MCF 10A (cell line): ENCODE measurements at regions not wholly inside any gene's neighbourhood (a gene's known extent, or its start where the extent isn't known, plus 50 kb on each side); places are given as distances from the start of the nearest gene placed in this dataset.

Source experiments
- BruUV-seq: library from RNA; stranded (reverse); fragments of 400-500 nt; replicated peaks from 2 replicates; lab custom pipeline; 2021; lab: Mats Ljungman, UMichigan
- CTCF ChIA-PET: fragments of 300-600 bp; sonication (Branson Sonifier 250); formaldehyde crosslinking; extraction: SDS; loops from one replicate; lab custom pipeline; 2021; ENCODE audit warnings: antibody characterized with exemption, inconsistent platforms; lab: Yijun Ruan, JAX
- POLR2A ChIA-PET: fragments of 300-600, 350-650 bp; sonication (Branson Sonifier 250); formaldehyde crosslinking; extraction: SDS; loops from one replicate; lab custom pipeline; 2020; ENCODE audit warnings: antibody characterized with exemption, inconsistent platforms; lab: Yijun Ruan, JAX
- DNase-seq: peaks from one replicate; pipeline ENCODE4 v3.0.0-alpha.2; 2018; ENCODE audit not compliant: unreplicated experiment
- H3K27ac Mint-ChIP-seq: one replicate; pipeline ENCODE4 v1.8.0; 2022; ENCODE audit warnings: mild to moderate bottlenecking, low read depth, mixed read lengths; ENCODE audit not compliant: unreplicated experiment
- H3K27me3 Mint-ChIP-seq: one replicate; pipeline ENCODE4 v1.8.0; 2022; ENCODE audit warnings: mixed read lengths; ENCODE audit not compliant: insufficient read depth, unreplicated experiment
- H3K36me3 Mint-ChIP-seq: one replicate; pipeline ENCODE4 v1.8.0; 2022; ENCODE audit warnings: mild to moderate bottlenecking, moderate library complexity, mixed read lengths; ENCODE audit not compliant: insufficient read depth, unreplicated experiment
- H3K4me1 Mint-ChIP-seq: one replicate; pipeline ENCODE4 v1.8.0; 2022; ENCODE audit warnings: mixed read lengths; ENCODE audit not compliant: insufficient read depth, unreplicated experiment
- H3K4me3 Mint-ChIP-seq: one replicate; pipeline ENCODE4 v1.8.0; 2022; ENCODE audit warnings: mild to moderate bottlenecking, moderate library complexity, mixed read lengths; ENCODE audit not compliant: unreplicated experiment
- H3K9me3 Mint-ChIP-seq: one replicate; pipeline ENCODE4 v1.8.0; 2022; ENCODE audit warnings: mixed read lengths; ENCODE audit not compliant: unreplicated experiment
- CTCF ChIP-seq: fragments of 200-600 bp; IDR thresholded peaks from one replicate; pipeline ENCODE4 v1.8.0; 2022; ENCODE audit warnings: antibody characterized with exemption, mild to moderate bottlenecking; ENCODE audit not compliant: unreplicated experiment
- intact Hi-C: fragments of 100-400 bp; cut with micrococcal nuclease; formaldehyde crosslinking; loops from 2 replicates; pipeline ENCODE4 v1.14.1; 2022

GRCh38 chr6:157727629-157728182, 95.3 kb upstream of the SNX9 start:
- POLR2A ChIA-PET, result interaction anchor here (0.8 kb wide), 1 partner anchor 20 kb away, joined by 3 read pairs; no protein-coding TSS in a partner anchor
- H3K9me3 Mint-ChIP-seq, result peaks cover 14% of the 10 kb centered on the region
- no peaks in the 10 kb centered on the region for H3K36me3 Mint-ChIP-seq
- BruUV-seq, result no TSS peak
- peaks cover 14% of the 10 kb centered on the region for H3K4me1 Mint-ChIP-seq
- no peaks in the 10 kb centered on the region for H3K27me3 Mint-ChIP-seq
- DNase-seq, result no peak
- H3K27ac Mint-ChIP-seq, result no peak overlapping the region
- intact Hi-C loops, result no loop called here
- CTCF ChIA-PET, result interaction anchor here (0.8 to 1.4 kb wide), 2 partner anchors 10 to 28 kb away, joined by 3 to 5 read pairs; no protein-coding TSS in a partner anchor
- H3K4me3 Mint-ChIP-seq, result no peak overlapping the region
- no peak for TF ChIP-seq CTCF

GRCh38 chr6:157728183-157728881, 94.7 kb upstream of the SNX9 start:
- CTCF ChIA-PET, result interaction anchor here (0.8 to 1.4 kb wide), 2 partner anchors 10 to 28 kb away, joined by 3 to 5 read pairs; no protein-coding TSS in a partner anchor
- intact Hi-C loops, result no loop called here
- no peak overlapping the region for H3K4me3 Mint-ChIP-seq
- H3K36me3 Mint-ChIP-seq, result no peaks in the 10 kb centered on the region
- peaks cover 14% of the 10 kb centered on the region for H3K9me3 Mint-ChIP-seq
- H3K4me1 Mint-ChIP-seq, result peaks cover 18% of the 10 kb centered on the region
- TF ChIP-seq CTCF, result no peak
- DNase-seq, result no peak
- no peak overlapping the region for H3K27ac Mint-ChIP-seq
- BruUV-seq, result no TSS peak
- no peaks in the 10 kb centered on the region for H3K27me3 Mint-ChIP-seq
- POLR2A ChIA-PET, result no interaction called here

GRCh38 chr6:157731221-157731620, 91.8 kb upstream of the SNX9 start:
- ChIA-PET CTCF (no interaction called here), POLR2A (no interaction called here)
- DNase-seq, result no peak
- Mint-ChIP-seq H3K4me3 (no peak overlapping the region), H3K9me3 (no peaks in the 10 kb centered on the region), H3K36me3 (no peaks in the 10 kb centered on the region), H3K27ac (no peak overlapping the region), H3K4me1 (peaks cover 12% of the 10 kb centered on the region), H3K27me3 (no peaks in the 10 kb centered on the region)
- no TSS peak for BruUV-seq
- no peak for TF ChIP-seq CTCF
- intact Hi-C loops, result no loop called here

- intact Hi-C loops, result no loop called here
- Mint-ChIP-seq H3K27ac (no peak overlapping the region), H3K36me3 (no peaks in the 10 kb centered on the region), H3K4me3 (no peak overlapping the region), H3K4me1 (peaks cover 7% of the 10 kb centered on the region), H3K27me3 (peaks cover 1% of the 10 kb centered on the region), H3K9me3 (no peaks in the 10 kb centered on the region)
- no TSS peak for BruUV-seq
- no peak for TF ChIP-seq CTCF
- CTCF ChIA-PET, result no interaction called here
- POLR2A ChIA-PET, result no interaction called here
- no peak for DNase-seq
Measured at GRCh38 chr6:157732007-157732406, 91.0 kb upstream of the SNX9 start.
